Thoracic aorta (tissue), 2 donors: ENCODE measurements at regions not wholly inside any gene's neighbourhood (a gene's known extent, or its start where the extent isn't known, plus 50 kb on each side); places are given as distances from the start of the nearest gene placed in this dataset.
"Not testable (repeated sequence)": the region's sequence is repeated elsewhere in the genome, so short reads cannot be mapped to it uniquely, and the experiment has no call there.

ENCODE experiments used
- ATAC-seq: fragments of 150-250 bp; one replicate; pipeline ENCODE4 v1.8.0; 2017; ENCODE audit warnings: low read depth; ENCODE audit not compliant: insufficient number of reproducible peaks, low FRiP score
- DNase-seq: peaks from one replicate; pipeline ENCODE4 v3.0.0-alpha.2; 2020; ENCODE audit warnings: low spot score
- H3K27ac ChIP-seq, 2 donors: fragments of 200-600 bp; sonication (generic); 1 replicate in 1 of 2; 2 replicates in 1 of 2; pipeline ENCODE4 v1.5.1; 2016; ENCODE audit warnings: mild to moderate bottlenecking in 2 of 2, moderate library complexity in 2 of 2
- H3K27me3 ChIP-seq: fragments of 200-600 bp; sonication (generic); replicated peaks from 2 replicates; pipeline ENCODE4 v1.6.0; 2016; ENCODE audit warnings: mild to moderate bottlenecking; ENCODE audit not compliant: insufficient read depth
- H3K36me3 ChIP-seq: fragments of 200-600 bp; sonication (generic); one replicate; pipeline ENCODE4 v1.5.1; 2016
- H3K4me1 ChIP-seq, 2 donors: fragments of 200-600 bp; sonication (generic); 1 replicate in 1 of 2; 2 replicates in 1 of 2; pipeline versions ENCODE4 v1.5.1 to v1.6.0; 2016; ENCODE audit warnings: low read depth in 2 of 2, mild to moderate bottlenecking in 1 of 2; ENCODE audit not compliant: control insufficient read depth in 1 of 2
- H3K4me3 ChIP-seq: fragments of 200-600 bp; sonication (generic); 2 replicates; pipeline ENCODE4 v1.5.1; 2016; ENCODE audit warnings: mild to moderate bottlenecking
- H3K9me3 ChIP-seq: fragments of 200-600 bp; sonication (generic); 2 replicates; pipeline ENCODE4 v1.5.1; 2016
- TF ChIP-seq, protein P1 (sequence below): fragments of 200-600 bp; sonication (generic); IDR thresholded peaks from one replicate; pipeline ENCODE4 v1.5.1; 2019; ENCODE audit warnings: antibody characterized with exemption

DNA sequence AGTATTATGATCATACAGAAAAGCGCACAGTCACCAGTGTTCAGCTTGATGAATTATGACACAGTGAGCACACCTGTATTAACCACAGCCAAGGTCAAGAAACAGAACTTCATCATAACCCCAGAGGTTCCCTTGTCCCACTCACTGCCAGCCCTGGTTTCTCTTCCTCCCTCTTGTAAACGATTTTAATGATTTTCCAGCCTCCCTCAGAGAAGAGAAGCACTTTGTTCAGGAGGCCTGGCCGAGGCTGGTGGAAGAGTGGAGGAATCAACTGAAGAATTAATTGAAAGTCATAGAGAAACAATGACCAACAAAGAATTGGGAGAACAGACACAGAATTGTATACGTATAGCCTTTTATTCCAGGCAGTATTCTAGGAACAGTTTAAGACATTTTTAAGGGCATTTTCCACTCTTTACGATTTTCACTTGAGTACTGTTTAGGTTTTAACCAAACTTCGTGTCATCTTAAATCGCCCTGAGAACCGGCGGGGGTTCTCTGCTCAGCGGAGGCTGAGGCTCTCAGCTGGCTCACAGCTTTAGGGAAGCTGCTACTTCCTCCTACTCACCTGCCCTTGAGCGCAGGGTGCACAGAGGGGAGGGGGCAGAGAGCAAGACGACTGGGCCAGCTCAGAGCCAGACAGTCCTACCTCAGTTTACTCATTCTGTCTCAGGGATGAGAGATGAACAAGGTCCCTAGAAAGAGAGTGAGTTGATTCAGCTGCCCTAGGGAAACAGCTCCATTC lies 108.6 kb downstream of the AKAP11 start:
- H3K27ac ChIP-seq = no peak overlapping the region
- peaks cover 5 to 6% of the 10 kb centered on the region in 2 donors for H3K4me1 ChIP-seq
- TF ChIP-seq, protein P1, sequence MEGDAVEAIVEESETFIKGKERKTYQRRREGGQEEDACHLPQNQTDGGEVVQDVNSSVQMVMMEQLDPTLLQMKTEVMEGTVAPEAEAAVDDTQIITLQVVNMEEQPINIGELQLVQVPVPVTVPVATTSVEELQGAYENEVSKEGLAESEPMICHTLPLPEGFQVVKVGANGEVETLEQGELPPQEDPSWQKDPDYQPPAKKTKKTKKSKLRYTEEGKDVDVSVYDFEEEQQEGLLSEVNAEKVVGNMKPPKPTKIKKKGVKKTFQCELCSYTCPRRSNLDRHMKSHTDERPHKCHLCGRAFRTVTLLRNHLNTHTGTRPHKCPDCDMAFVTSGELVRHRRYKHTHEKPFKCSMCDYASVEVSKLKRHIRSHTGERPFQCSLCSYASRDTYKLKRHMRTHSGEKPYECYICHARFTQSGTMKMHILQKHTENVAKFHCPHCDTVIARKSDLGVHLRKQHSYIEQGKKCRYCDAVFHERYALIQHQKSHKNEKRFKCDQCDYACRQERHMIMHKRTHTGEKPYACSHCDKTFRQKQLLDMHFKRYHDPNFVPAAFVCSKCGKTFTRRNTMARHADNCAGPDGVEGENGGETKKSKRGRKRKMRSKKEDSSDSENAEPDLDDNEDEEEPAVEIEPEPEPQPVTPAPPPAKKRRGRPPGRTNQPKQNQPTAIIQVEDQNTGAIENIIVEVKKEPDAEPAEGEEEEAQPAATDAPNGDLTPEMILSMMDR = no peak
- no peaks in the 10 kb centered on the region for H3K9me3 ChIP-seq
- DNase-seq (no peak), ATAC-seq (no peak)
- H3K4me3 ChIP-seq = no peak overlapping the region
- H3K27me3 ChIP-seq = no peaks in the 10 kb centered on the region
- no peaks in the 10 kb centered on the region for H3K36me3 ChIP-seq

DNA sequence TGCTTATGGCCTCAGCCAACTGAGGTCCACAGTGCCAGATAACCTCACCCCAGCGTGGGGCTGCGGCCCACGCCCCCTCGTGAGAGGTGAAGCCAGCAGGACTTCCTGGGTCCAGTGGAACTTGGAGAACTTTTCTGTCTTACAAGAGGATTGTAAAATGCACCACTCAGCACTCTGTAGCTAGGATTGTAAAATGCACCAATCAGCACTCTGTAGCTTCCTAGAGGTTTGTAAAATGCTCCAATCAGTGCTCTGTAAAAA lies 109.1 kb downstream of the AKAP11 start:
- ATAC-seq (no peak), DNase-seq (no peak)
- Histone ChIP-seq H3K36me3 (no peaks in the 10 kb centered on the region), H3K27me3 (no peaks in the 10 kb centered on the region), H3K4me1 (peaks cover 5 to 6% of the 10 kb centered on the region in 2 donors), H3K4me3 (no peak overlapping the region), H3K9me3 (no peaks in the 10 kb centered on the region), H3K27ac (no peak overlapping the region)
- TF ChIP-seq, protein P1 = no peak

DNA sequence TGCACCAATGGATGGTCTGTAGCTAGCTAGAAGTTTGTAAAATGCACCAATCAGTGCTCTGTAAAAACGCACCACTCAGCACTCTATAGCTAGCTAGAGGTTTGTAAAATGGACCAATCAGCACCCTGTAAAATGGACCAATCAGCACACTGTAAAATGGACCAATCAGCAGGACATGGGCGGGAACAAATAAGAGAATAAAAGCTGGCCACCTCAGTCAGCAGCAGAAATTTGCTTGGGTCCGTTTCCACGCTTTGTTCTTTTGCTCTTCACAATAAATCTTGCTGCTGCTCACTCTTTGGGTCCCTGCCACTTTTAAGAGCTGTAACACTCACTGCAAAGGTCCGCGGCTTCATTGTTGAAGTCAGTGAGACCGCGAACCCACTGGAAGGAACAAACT lies 109.5 kb downstream of the AKAP11 start:
- H3K4me1 ChIP-seq, H3K9me3 ChIP-seq, H3K4me3 ChIP-seq, DNase-seq, H3K27ac ChIP-seq, H3K36me3 ChIP-seq, H3K27me3 ChIP-seq, ATAC-seq: not testable (repeated sequence)

DNA sequence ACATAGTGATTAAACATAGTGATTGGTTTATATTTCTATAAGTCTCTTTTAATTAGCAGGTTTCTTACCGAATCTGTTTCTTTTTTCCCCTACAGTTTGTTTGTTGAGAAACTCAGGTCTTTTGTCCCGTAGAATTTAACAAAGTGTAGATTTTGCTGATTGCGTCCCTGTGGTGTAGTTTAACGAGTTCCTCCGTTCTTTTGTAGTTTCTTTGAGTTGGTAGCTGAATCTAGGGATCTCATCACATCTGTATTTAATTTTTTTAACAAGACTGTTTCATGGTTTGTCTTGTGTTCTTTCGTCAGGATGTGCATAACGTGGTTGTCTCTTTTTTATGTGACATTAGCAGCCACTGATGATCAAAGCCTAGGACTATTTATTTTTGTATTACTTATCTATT lies 111.1 kb downstream of the AKAP11 start:
- Histone ChIP-seq H3K4me3 (no peak overlapping the region), H3K27ac (no peak overlapping the region), H3K9me3 (no peaks in the 10 kb centered on the region), H3K36me3 (no peaks in the 10 kb centered on the region), H3K27me3 (no peaks in the 10 kb centered on the region), H3K4me1 (peaks cover 0 to 5% of the 10 kb centered on the region in 2 donors)
- DNase-seq = no peak
- TF ChIP-seq, protein P1 = no peak
- ATAC-seq = no peak

DNA sequence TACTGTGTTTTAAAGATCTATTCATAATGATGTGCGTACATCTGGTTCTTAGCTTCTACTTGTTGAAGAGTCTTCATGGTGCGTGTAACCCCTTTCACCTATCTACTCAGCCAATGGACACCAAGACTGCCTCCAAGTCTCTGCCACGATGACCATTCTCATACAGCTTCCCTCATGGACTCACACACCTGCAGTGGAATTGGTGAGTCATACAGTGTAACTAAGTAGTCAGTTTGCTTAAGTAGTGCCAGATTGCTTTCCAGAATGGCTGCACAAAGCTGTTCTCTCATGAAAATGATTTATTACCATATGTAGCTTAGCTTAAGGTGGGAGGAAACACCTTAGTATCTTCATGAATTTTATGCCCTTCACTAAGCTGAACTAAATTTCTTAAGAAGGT lies 112.3 kb downstream of the AKAP11 start:
- TF ChIP-seq, protein P1 = no peak
- Histone ChIP-seq H3K4me1 (no peaks in the 10 kb centered on the region), H3K4me3 (no peak overlapping the region), H3K9me3 (no peaks in the 10 kb centered on the region), H3K27me3 (no peaks in the 10 kb centered on the region), H3K36me3 (no peaks in the 10 kb centered on the region), H3K27ac (no peak overlapping the region)
- DNase-seq = no peak
- no peak for ATAC-seq

DNA sequence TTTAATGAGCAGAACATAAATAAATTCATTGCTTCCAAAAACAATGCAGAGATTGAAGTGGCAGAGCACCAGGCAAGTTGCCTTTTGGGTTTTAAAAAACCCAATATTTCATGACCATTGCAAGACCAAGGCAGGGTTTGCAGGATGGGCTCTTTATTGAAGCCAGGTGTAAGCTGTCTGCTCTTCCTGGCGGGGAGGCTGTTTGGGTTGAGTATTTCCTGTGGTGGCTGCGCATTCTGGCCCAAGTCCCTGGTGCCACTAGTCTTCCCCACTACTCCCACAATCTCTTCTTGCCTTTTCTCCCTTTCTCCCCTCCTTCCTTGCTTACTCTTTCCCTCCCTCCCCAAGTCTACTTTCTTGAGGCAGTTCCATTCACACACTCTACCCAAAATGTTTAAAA lies 116.4 kb downstream of the AKAP11 start:
- no peak for ATAC-seq
- TF ChIP-seq, protein P1 = no peak
- Histone ChIP-seq H3K36me3 (no peaks in the 10 kb centered on the region), H3K9me3 (no peaks in the 10 kb centered on the region), H3K27ac (no peak overlapping the region), H3K4me3 (no peak overlapping the region), H3K4me1 (no peaks in the 10 kb centered on the region), H3K27me3 (no peaks in the 10 kb centered on the region)
- DNase-seq = no peak
